Gastroesophageal sphincter (tissue), 3 donors: ENCODE measurements at regions not wholly inside any gene's neighbourhood (a gene's known extent, or its start where the extent isn't known, plus 50 kb on each side); places are given as distances from the start of the nearest gene placed in this dataset.

Experiments used
- CTCF ChIP-seq, 4 experiments: fragments of 200-600 bp in 2 of 4; fragments of 450-650 bp in 2 of 4; sonication (generic) in 1 of 4; IDR thresholded peaks; one replicate each; pipeline ENCODE4 v1.5.1; 2017 to 2019; ENCODE audit warnings: antibody characterized with exemption in 4 of 4, mild to moderate bottlenecking in 2 of 4, moderate library complexity in 2 of 4
- POLR2A ChIP-seq, 2 donors: fragments of 450-650 bp; IDR thresholded peaks; one replicate each; pipeline ENCODE4 v1.6.1; 2017; ENCODE audit warnings: antibody characterized with exemption in 2 of 2, mild to moderate bottlenecking in 2 of 2, moderate library complexity in 1 of 2
- POLR2AphosphoS5 ChIP-seq: sonication (generic); formaldehyde crosslinking; IDR thresholded peaks from one replicate; pipeline ENCODE4 v1.6.1; 2017; ENCODE audit warnings: antibody characterized with exemption

- TF ChIP-seq CTCF (IDR thresholded peaks at IDR 0.05), result no peak
- TF ChIP-seq POLR2A (IDR thresholded peaks at IDR 0.05), result no peak
- TF ChIP-seq POLR2AphosphoS5, result no peak
Observed at GRCh38 chr5:25436452-25436851, 791.7 kb upstream of the CDH10 start.
